ENCODE measurements at regions not wholly inside any gene's neighbourhood (a gene's known extent, or its start where the extent isn't known, plus 50 kb on each side); places are given as distances from the start of the nearest gene placed in this dataset.

- intact Hi-C loops (cut with micrococcal nuclease; ENCODE audit: unreplicated experiment), result no loop called here
- CTCF ChIA-PET, result no interaction called here
- no TSS peak for BruUV-seq (replicated peaks)
Measured at GRCh38 chr3:6779140-6779539, 81.8 kb upstream of the GRM7 start.

GRCh38 chr3:6781092-6781491 is 79.8 kb upstream of the GRM7 start:
- no peak for TF ChIP-seq EZH2 (IDR thresholded peaks at IDR 0.05; ENCODE audit: low read depth)
- TF ChIP-seq CTCF (conservative IDR thresholded peaks at IDR 0.05), result no peak
- no peaks in the 10 kb centered on the region for H3K9me2 ChIP-seq (ENCODE audit: insufficient read depth)
- H2AFZ ChIP-seq, result no peak overlapping the region
- H3K4me1 ChIP-seq (replicated peaks; ENCODE audit: insufficient read depth), result no peaks in the 10 kb centered on the region
- BruUV-seq (replicated peaks), result no TSS peak
- H3K4me3 ChIP-seq, result no peak overlapping the region
- no peaks in the 10 kb centered on the region for H3K9me3 ChIP-seq (ENCODE audit: insufficient read depth, low read depth)
- no peaks in the 10 kb centered on the region for H3K36me3 ChIP-seq (ENCODE audit: low read depth)
- H3K27me3 ChIP-seq (ENCODE audit: insufficient read depth, low read depth), result no peaks in the 10 kb centered on the region
- H4K20me1 ChIP-seq (ENCODE audit: insufficient read depth), result no peaks in the 10 kb centered on the region
- ChIA-PET CTCF (interaction anchor here (0.7 kb wide), 1 partner anchor 1352 kb away, joined by 4 read pairs; no protein-coding TSS in a partner anchor), POLR2A (ENCODE audit: unreplicated experiment) (no interaction called here)
- intact Hi-C loops (cut with micrococcal nuclease; ENCODE audit: unreplicated experiment), result no loop called here
- no peak for DNase-seq
- H3F3A ChIP-seq (ENCODE audit: insufficient read depth, low read depth), result no peaks in the 10 kb centered on the region
- H3K27ac ChIP-seq, result no peak overlapping the region
- no peaks in the 10 kb centered on the region for H3K79me2 ChIP-seq (ENCODE audit: low read depth)
- no peak overlapping the region for H3K4me2 ChIP-seq

More at GRCh38 chr3:6779140-6779539, 81.8 kb upstream of the GRM7 start:
- POLR2A ChIA-PET (ENCODE audit: unreplicated experiment), result no interaction called here
- H3K4me1 ChIP-seq (replicated peaks; ENCODE audit: insufficient read depth), result no peaks in the 10 kb centered on the region
- H3K27ac ChIP-seq, result no peak overlapping the region
- no peaks in the 10 kb centered on the region for H3F3A ChIP-seq (ENCODE audit: insufficient read depth, low read depth)
- no peak for DNase-seq
- TF ChIP-seq CTCF (conservative IDR thresholded peaks at IDR 0.05) (no peak), EZH2 (IDR thresholded peaks at IDR 0.05; ENCODE audit: low read depth) (no peak)
- H3K4me3 ChIP-seq, result no peak overlapping the region
- no peaks in the 10 kb centered on the region for H3K27me3 ChIP-seq (ENCODE audit: insufficient read depth, low read depth)
- H3K36me3 ChIP-seq (ENCODE audit: low read depth), result no peaks in the 10 kb centered on the region
- no peak overlapping the region for H2AFZ ChIP-seq
- H3K9me3 ChIP-seq (ENCODE audit: insufficient read depth, low read depth), result no peaks in the 10 kb centered on the region
- no peaks in the 10 kb centered on the region for H3K79me2 ChIP-seq (ENCODE audit: low read depth)
- no peak overlapping the region for H3K4me2 ChIP-seq
- no peaks in the 10 kb centered on the region for H4K20me1 ChIP-seq (ENCODE audit: insufficient read depth)
- no peaks in the 10 kb centered on the region for H3K9me2 ChIP-seq (ENCODE audit: insufficient read depth)

- CTCF ChIA-PET, result no interaction called here
- no peak for TF ChIP-seq EZH2 (IDR thresholded peaks at IDR 0.05; ENCODE audit: low read depth)
- TF ChIP-seq CTCF (conservative IDR thresholded peaks at IDR 0.05), result no peak
Measured at GRCh38 chr3:6785726-6786125, 75.2 kb upstream of the GRM7 start.

More at GRCh38 chr3:6785726-6786125, 75.2 kb upstream of the GRM7 start:
- POLR2A ChIA-PET (ENCODE audit: unreplicated experiment), result no interaction called here
- Histone ChIP-seq H3K36me3 (ENCODE audit: low read depth) (no peaks in the 10 kb centered on the region), H2AFZ (no peak overlapping the region), H4K20me1 (ENCODE audit: insufficient read depth) (no peaks in the 10 kb centered on the region; the same call in 1 of the 2 replicates), H3K9me2 (ENCODE audit: insufficient read depth) (no peaks in the 10 kb centered on the region), H3K4me1 (replicated peaks; ENCODE audit: insufficient read depth) (no peaks in the 10 kb centered on the region), H3K27me3 (ENCODE audit: insufficient read depth, low read depth) (no peaks in the 10 kb centered on the region), H3K79me2 (ENCODE audit: low read depth) (no peaks in the 10 kb centered on the region), H3K27ac (no peak overlapping the region), H3K9me3 (ENCODE audit: insufficient read depth, low read depth) (no peaks in the 10 kb centered on the region), H3K4me2 (no peak overlapping the region), H3K4me3 (no peak overlapping the region), H3F3A (ENCODE audit: insufficient read depth, low read depth) (no peaks in the 10 kb centered on the region)
- intact Hi-C loops (cut with micrococcal nuclease; ENCODE audit: unreplicated experiment), result no loop called here
- BruUV-seq (replicated peaks), result no TSS peak
- no peak for DNase-seq
